Glutamatergic neuron (in vitro differentiated cells): ENCODE measurements at regions not wholly inside any gene's neighbourhood (a gene's known extent, or its start where the extent isn't known, plus 50 kb on each side); places are given as distances from the start of the nearest gene placed in this dataset.

ENCODE experiments used
- DNase-seq: peaks from one replicate; pipeline ENCODE4 v3.0.0; 2022
- H3K27ac Mint-ChIP-seq: one replicate; pipeline ENCODE4 v1.8.0; 2020; ENCODE audit warnings: mild to moderate bottlenecking, mixed read lengths, inconsistent platforms; ENCODE audit not compliant: unreplicated experiment
- H3K27me3 Mint-ChIP-seq: one replicate; pipeline ENCODE4 v1.8.0; 2020; ENCODE audit warnings: mild to moderate bottlenecking, moderate library complexity, mixed read lengths, inconsistent platforms; ENCODE audit not compliant: unreplicated experiment
- H3K36me3 Mint-ChIP-seq: one replicate; pipeline ENCODE4 v1.8.0; 2020; ENCODE audit warnings: mild to moderate bottlenecking, mixed read lengths, inconsistent platforms; ENCODE audit not compliant: unreplicated experiment
- H3K4me1 Mint-ChIP-seq: one replicate; pipeline ENCODE4 v1.8.0; 2020; ENCODE audit warnings: mild to moderate bottlenecking, low read depth, mixed read lengths, inconsistent platforms; ENCODE audit not compliant: unreplicated experiment
- H3K4me3 Mint-ChIP-seq: one replicate; pipeline ENCODE4 v1.8.0; 2020; ENCODE audit warnings: mild to moderate bottlenecking, mixed read lengths, inconsistent platforms; ENCODE audit not compliant: unreplicated experiment
- H3K9me3 Mint-ChIP-seq: one replicate; pipeline ENCODE4 v1.8.0; 2020; ENCODE audit warnings: mild to moderate bottlenecking, moderate library complexity, mixed read lengths, inconsistent platforms; ENCODE audit not compliant: unreplicated experiment
- TF ChIP-seq, protein P1 (sequence below): fragments of 200-600 bp; sonication (generic); IDR thresholded peaks from one replicate; pipeline ENCODE4 v1.5.0; 2021; ENCODE audit not compliant: partially characterized antibody, unreplicated experiment

DNA sequence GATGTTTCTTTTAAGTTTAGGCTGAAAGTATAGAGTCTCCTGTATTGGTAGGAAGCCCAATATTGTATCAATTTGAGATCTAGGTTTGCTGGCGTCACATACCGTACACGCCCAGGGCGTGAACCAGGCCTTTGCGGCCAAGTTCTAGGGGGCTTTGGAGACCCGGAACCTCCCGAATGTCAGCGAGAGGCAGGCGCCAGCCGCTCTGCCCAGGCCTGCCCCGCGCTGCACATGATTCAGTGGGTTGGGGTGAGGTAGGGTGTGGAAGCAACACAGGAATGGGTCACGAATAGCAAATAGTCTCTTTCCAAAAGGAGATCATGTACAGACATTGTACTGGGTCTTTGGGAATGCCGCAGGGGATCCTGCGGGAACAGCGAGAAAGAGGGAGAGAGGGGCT, 195.7 kb upstream of the FAT1 start:
- Mint-ChIP-seq H3K27ac (no peak overlapping the region), H3K4me3 (no peak overlapping the region), H3K36me3 (no peaks in the 10 kb centered on the region), H3K4me1 (peaks cover 5% of the 10 kb centered on the region), H3K9me3 (no peaks in the 10 kb centered on the region), H3K27me3 (peaks cover 2% of the 10 kb centered on the region)
- TF ChIP-seq, protein P1, sequence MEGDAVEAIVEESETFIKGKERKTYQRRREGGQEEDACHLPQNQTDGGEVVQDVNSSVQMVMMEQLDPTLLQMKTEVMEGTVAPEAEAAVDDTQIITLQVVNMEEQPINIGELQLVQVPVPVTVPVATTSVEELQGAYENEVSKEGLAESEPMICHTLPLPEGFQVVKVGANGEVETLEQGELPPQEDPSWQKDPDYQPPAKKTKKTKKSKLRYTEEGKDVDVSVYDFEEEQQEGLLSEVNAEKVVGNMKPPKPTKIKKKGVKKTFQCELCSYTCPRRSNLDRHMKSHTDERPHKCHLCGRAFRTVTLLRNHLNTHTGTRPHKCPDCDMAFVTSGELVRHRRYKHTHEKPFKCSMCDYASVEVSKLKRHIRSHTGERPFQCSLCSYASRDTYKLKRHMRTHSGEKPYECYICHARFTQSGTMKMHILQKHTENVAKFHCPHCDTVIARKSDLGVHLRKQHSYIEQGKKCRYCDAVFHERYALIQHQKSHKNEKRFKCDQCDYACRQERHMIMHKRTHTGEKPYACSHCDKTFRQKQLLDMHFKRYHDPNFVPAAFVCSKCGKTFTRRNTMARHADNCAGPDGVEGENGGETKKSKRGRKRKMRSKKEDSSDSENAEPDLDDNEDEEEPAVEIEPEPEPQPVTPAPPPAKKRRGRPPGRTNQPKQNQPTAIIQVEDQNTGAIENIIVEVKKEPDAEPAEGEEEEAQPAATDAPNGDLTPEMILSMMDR, result no peak
- no peak for DNase-seq

DNA sequence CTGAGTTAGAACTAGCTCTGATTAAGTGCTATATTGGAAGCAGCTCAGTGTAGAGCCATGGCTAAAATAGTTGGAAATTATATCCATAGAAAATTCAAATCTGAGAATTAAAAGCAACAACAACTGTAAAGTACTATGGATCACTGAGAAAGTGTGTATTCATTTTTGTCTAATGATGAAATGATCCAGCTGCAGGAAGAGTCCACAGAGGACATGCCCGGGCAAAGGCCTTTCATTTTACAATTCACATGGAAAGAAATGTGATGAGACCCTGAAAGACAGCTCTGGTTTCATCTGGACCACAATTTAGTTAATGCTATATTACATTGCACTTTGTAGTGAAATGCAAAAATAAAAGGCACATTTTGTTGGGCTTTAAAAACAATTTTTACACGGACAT, 196.8 kb upstream of the FAT1 start:
- peaks cover 2% of the 10 kb centered on the region for H3K27me3 Mint-ChIP-seq
- no peaks in the 10 kb centered on the region for H3K9me3 Mint-ChIP-seq
- no peak overlapping the region for H3K4me3 Mint-ChIP-seq
- TF ChIP-seq, protein P1, result no peak
- DNase-seq, result no peak
- no peaks in the 10 kb centered on the region for H3K36me3 Mint-ChIP-seq
- H3K27ac Mint-ChIP-seq, result no peak overlapping the region
- peaks cover 5% of the 10 kb centered on the region for H3K4me1 Mint-ChIP-seq

GRCh38 chr4:186920992-186921391, 197.3 kb upstream of the FAT1 start:
- H3K4me1 Mint-ChIP-seq, result peaks cover 5% of the 10 kb centered on the region
- no peak overlapping the region for H3K4me3 Mint-ChIP-seq
- H3K36me3 Mint-ChIP-seq, result no peaks in the 10 kb centered on the region
- H3K27me3 Mint-ChIP-seq, result peaks cover 2% of the 10 kb centered on the region
- TF ChIP-seq, protein P1, result no peak
- H3K27ac Mint-ChIP-seq, result no peak overlapping the region
- no peaks in the 10 kb centered on the region for H3K9me3 Mint-ChIP-seq
- DNase-seq, result no peak

- H3K9me3 Mint-ChIP-seq, result no peaks in the 10 kb centered on the region
- DNase-seq, result no peak
- H3K27ac Mint-ChIP-seq, result no peak overlapping the region
- H3K27me3 Mint-ChIP-seq, result no peaks in the 10 kb centered on the region
- H3K4me1 Mint-ChIP-seq, result peaks cover 5% of the 10 kb centered on the region
- H3K4me3 Mint-ChIP-seq, result no peak overlapping the region
- H3K36me3 Mint-ChIP-seq, result no peaks in the 10 kb centered on the region
- TF ChIP-seq, protein P1, result no peak
Measured at GRCh38 chr4:186924723-186925122, 201.1 kb upstream of the FAT1 start.

- DNase-seq, result no peak
- no peak overlapping the region for H3K4me3 Mint-ChIP-seq
- no peak overlapping the region for H3K27ac Mint-ChIP-seq
- TF ChIP-seq, protein P1, result no peak
- no peaks in the 10 kb centered on the region for H3K27me3 Mint-ChIP-seq
- H3K4me1 Mint-ChIP-seq, result no peaks in the 10 kb centered on the region
- peaks cover 6% of the 10 kb centered on the region for H3K36me3 Mint-ChIP-seq
- H3K9me3 Mint-ChIP-seq, result peaks cover 4% of the 10 kb centered on the region
Measured at GRCh38 chr4:186927624-186928023, 204.0 kb upstream of the FAT1 start.
